GM18520 (cell line): ENCODE measurements at regions not wholly inside any gene's neighbourhood (a gene's known extent, or its start where the extent isn't known, plus 50 kb on each side); places are given as distances from the start of the nearest gene placed in this dataset.
"Not testable (repeated sequence)": the region's sequence is repeated elsewhere in the genome, so short reads cannot be mapped to it uniquely, and the experiment has no call there.

ENCODE experiments used
- ATAC-seq: cut with Tn5 transposase; IDR thresholded peaks from one replicate; pipeline ENCODE4 v1.9.1; 2021; ENCODE audit not compliant: unreplicated experiment

GRCh38 chr21:35288238-35288637, 239.1 kb upstream of the RUNX1 start:
- no peak for ATAC-seq

GRCh38 chr21:35284199-35284598, 235.1 kb upstream of the RUNX1 start:
- no peak for ATAC-seq

GRCh38 chr21:35282944-35283343, 233.8 kb upstream of the RUNX1 start:
- ATAC-seq = no peak

- ATAC-seq = no peak
Measured at GRCh38 chr21:35281956-35282355, 232.9 kb upstream of the RUNX1 start.

GRCh38 chr21:35280231-35280630, 231.1 kb upstream of the RUNX1 start:
- ATAC-seq = no peak

- no peak for ATAC-seq
Measured at GRCh38 chr21:35275776-35276175, 226.7 kb upstream of the RUNX1 start.

GRCh38 chr21:35274923-35275322, 225.8 kb upstream of the RUNX1 start:
- ATAC-seq = no peak

GRCh38 chr21:35274090-35274489, 225.0 kb upstream of the RUNX1 start:
- ATAC-seq = no peak

GRCh38 chr21:35273333-35273732, 224.2 kb upstream of the RUNX1 start:
- no peak for ATAC-seq

- not testable (repeated sequence) for ATAC-seq
Measured at GRCh38 chr21:35271344-35272118, 222.4 kb upstream of the RUNX1 start.

- no peak for ATAC-seq
Measured at GRCh38 chr21:35268817-35269216, 219.7 kb upstream of the RUNX1 start.

- ATAC-seq = no peak
Measured at GRCh38 chr21:35268261-35268660, 219.2 kb upstream of the RUNX1 start.

GRCh38 chr21:35266546-35266945, 217.4 kb upstream of the RUNX1 start:
- ATAC-seq = no peak

- ATAC-seq = no peak
Measured at GRCh38 chr21:35265170-35265877, 216.2 kb upstream of the RUNX1 start.

GRCh38 chr21:35259457-35259856, 210.4 kb upstream of the RUNX1 start:
- no peak for ATAC-seq

- no peak for ATAC-seq
Measured at GRCh38 chr21:35258521-35258920, 209.4 kb upstream of the RUNX1 start.

GRCh38 chr21:35257413-35257812, 208.3 kb upstream of the RUNX1 start:
- no peak for ATAC-seq

GRCh38 chr21:35256468-35256988, 207.4 kb upstream of the RUNX1 start:
- no peak for ATAC-seq

GRCh38 chr21:35254765-35255138, 205.7 kb upstream of the RUNX1 start:
- no peak for ATAC-seq

- ATAC-seq = no peak
Measured at GRCh38 chr21:35254006-35254764, 205.1 kb upstream of the RUNX1 start.

GRCh38 chr21:35252831-35253230, 203.7 kb upstream of the RUNX1 start:
- ATAC-seq = no peak

- ATAC-seq = no peak
Measured at GRCh38 chr21:35249636-35250035, 200.5 kb upstream of the RUNX1 start.
